OCI-LY3 (cell line): ENCODE measurements at regions not wholly inside any gene's neighbourhood (a gene's known extent, or its start where the extent isn't known, plus 50 kb on each side); places are given as distances from the start of the nearest gene placed in this dataset.

Experiments
- EZH2phosphoT487 ChIP-seq: fragments of 200-600 bp; shearing (Covaris generic); IDR thresholded peaks from 2 replicates; pipeline ENCODE4 v1.6.1; 2018; ENCODE audit warnings: antibody characterized with exemption, mixed run types, low read depth
- TF ChIP-seq, protein P1 (sequence below): fragments of 200-600, 300-600 bp; sonication (generic); IDR thresholded peaks from 2 replicates; pipeline ENCODE4 v1.5.1; 2014; ENCODE audit warnings: antibody characterized with exemption, low read length, low read depth

GRCh38 chr14:47744155-47744554 lies 68.8 kb upstream of the MDGA2 start:
- TF ChIP-seq, protein P1, sequence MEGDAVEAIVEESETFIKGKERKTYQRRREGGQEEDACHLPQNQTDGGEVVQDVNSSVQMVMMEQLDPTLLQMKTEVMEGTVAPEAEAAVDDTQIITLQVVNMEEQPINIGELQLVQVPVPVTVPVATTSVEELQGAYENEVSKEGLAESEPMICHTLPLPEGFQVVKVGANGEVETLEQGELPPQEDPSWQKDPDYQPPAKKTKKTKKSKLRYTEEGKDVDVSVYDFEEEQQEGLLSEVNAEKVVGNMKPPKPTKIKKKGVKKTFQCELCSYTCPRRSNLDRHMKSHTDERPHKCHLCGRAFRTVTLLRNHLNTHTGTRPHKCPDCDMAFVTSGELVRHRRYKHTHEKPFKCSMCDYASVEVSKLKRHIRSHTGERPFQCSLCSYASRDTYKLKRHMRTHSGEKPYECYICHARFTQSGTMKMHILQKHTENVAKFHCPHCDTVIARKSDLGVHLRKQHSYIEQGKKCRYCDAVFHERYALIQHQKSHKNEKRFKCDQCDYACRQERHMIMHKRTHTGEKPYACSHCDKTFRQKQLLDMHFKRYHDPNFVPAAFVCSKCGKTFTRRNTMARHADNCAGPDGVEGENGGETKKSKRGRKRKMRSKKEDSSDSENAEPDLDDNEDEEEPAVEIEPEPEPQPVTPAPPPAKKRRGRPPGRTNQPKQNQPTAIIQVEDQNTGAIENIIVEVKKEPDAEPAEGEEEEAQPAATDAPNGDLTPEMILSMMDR = no peak
- TF ChIP-seq EZH2phosphoT487 = no peak
